ENCODE measurements at regions not wholly inside any gene's neighbourhood (a gene's known extent, or its start where the extent isn't known, plus 50 kb on each side); places are given as distances from the start of the nearest gene placed in this dataset.

- TF ChIP-seq CTCF (IDR thresholded peaks at IDR 0.05; ENCODE audit: low read depth, low read length, missing control alignments), result no peak
- H3K4me3 ChIP-seq (replicated peaks; ENCODE audit: low read depth, low read length), result no peak overlapping the region
- no peak for DNase-seq (ENCODE audit: extremely low read depth, low read depth)
Measured at GRCh38 chrX:17298564-17298963, 76.4 kb upstream of the NHS start.

GRCh38 chrX:17299206-17299605, 75.8 kb upstream of the NHS start:
- no peak for DNase-seq (ENCODE audit: extremely low read depth, low read depth)
- no peak overlapping the region for H3K4me3 ChIP-seq (replicated peaks; ENCODE audit: low read depth, low read length)
- TF ChIP-seq CTCF (IDR thresholded peaks at IDR 0.05; ENCODE audit: low read depth, low read length, missing control alignments), result no peak

GRCh38 chrX:17323397-17323796, 51.6 kb upstream of the NHS start:
- no peak for TF ChIP-seq CTCF (IDR thresholded peaks at IDR 0.05; ENCODE audit: low read depth, low read length, missing control alignments)
- H3K4me3 ChIP-seq (replicated peaks; ENCODE audit: low read depth, low read length), result no peak overlapping the region
- DNase-seq (ENCODE audit: extremely low read depth, low read depth), result no peak
